ENCODE measurements at regions not wholly inside any gene's neighbourhood (a gene's known extent, or its start where the extent isn't known, plus 50 kb on each side); places are given as distances from the start of the nearest gene placed in this dataset.
A peak's percentile ranks its signal among the peaks of the same experiment; 100 is the strongest.

- H3K4me3 ChIP-seq (ENCODE audit: low read length in 3 of 3) = no peak overlapping the region
- intact Hi-C loops (cut with DNase I) = no loop called here
- H3K9ac ChIP-seq (ENCODE audit: low read length in 3 of 3) = no peak overlapping the region
- H3K9me3 ChIP-seq (ENCODE audit: control insufficient read depth in 2 of 3, insufficient read depth in 1 of 3, low read length in 3 of 3) = no peaks in the 10 kb centered on the region
- H3K27me3 ChIP-seq (ENCODE audit: control insufficient read depth, insufficient read depth, low read length) = no peaks in the 10 kb centered on the region
- H3K36me3 ChIP-seq (ENCODE audit: control insufficient read depth in 2 of 3, insufficient read depth in 3 of 3, low read length in 3 of 3) = no peaks in the 10 kb centered on the region
- FAIRE-seq = no peak
- DNase-seq = no peak
- no peaks in the 10 kb centered on the region for H3K4me1 ChIP-seq (ENCODE audit: control insufficient read depth in 2 of 3, insufficient read depth in 2 of 3, low read depth in 1 of 3, low read length in 3 of 3)
- no peak for TF ChIP-seq CTCF (IDR thresholded peaks at IDR 0.05; ENCODE audit: borderline replicate concordance, extremely low read depth, insufficient read depth)
- H3K27ac ChIP-seq (ENCODE audit: low read depth in 2 of 2, low read length in 2 of 2) = no peak overlapping the region
These were observed 254.5 kb upstream of the CAND1 start for GRCh38 chr12:67014642-67015041.

- H3K9ac ChIP-seq (ENCODE audit: low read length in 3 of 3) = no peak overlapping the region
- FAIRE-seq (no peak), DNase-seq (no peak)
- H3K36me3 ChIP-seq (ENCODE audit: control insufficient read depth in 2 of 3, insufficient read depth in 3 of 3, low read length in 3 of 3) = no peaks in the 10 kb centered on the region
- H3K27me3 ChIP-seq (ENCODE audit: control insufficient read depth, insufficient read depth, low read length) = no peaks in the 10 kb centered on the region
- intact Hi-C loops (cut with DNase I) = no loop called here
- no peaks in the 10 kb centered on the region for H3K4me1 ChIP-seq (ENCODE audit: control insufficient read depth in 2 of 3, insufficient read depth in 2 of 3, low read depth in 1 of 3, low read length in 3 of 3)
- no peak for TF ChIP-seq CTCF (IDR thresholded peaks at IDR 0.05; ENCODE audit: borderline replicate concordance, extremely low read depth, insufficient read depth)
- H3K27ac ChIP-seq (ENCODE audit: low read depth in 2 of 2, low read length in 2 of 2) = no peak overlapping the region
- H3K9me3 ChIP-seq (ENCODE audit: control insufficient read depth in 2 of 3, insufficient read depth in 1 of 3, low read length in 3 of 3) = no peaks in the 10 kb centered on the region
- no peak overlapping the region for H3K4me3 ChIP-seq (ENCODE audit: low read length in 3 of 3)
These were observed 251.1 kb upstream of the CAND1 start for GRCh38 chr12:67018105-67018504.

GRCh38 chr12:67019070-67019469 is 250.1 kb upstream of the CAND1 start:
- no peak overlapping the region for H3K27ac ChIP-seq (ENCODE audit: low read depth in 2 of 2, low read length in 2 of 2)
- no peak overlapping the region for H3K4me3 ChIP-seq (ENCODE audit: low read length in 3 of 3)
- FAIRE-seq (no peak), DNase-seq (no peak)
- TF ChIP-seq CTCF (IDR thresholded peaks at IDR 0.05; ENCODE audit: borderline replicate concordance, extremely low read depth, insufficient read depth) = no peak
- no peaks in the 10 kb centered on the region for H3K27me3 ChIP-seq (ENCODE audit: control insufficient read depth, insufficient read depth, low read length)
- no peaks in the 10 kb centered on the region for H3K36me3 ChIP-seq (ENCODE audit: control insufficient read depth in 2 of 3, insufficient read depth in 3 of 3, low read length in 3 of 3)
- intact Hi-C loops (cut with DNase I) = no loop called here
- H3K9ac ChIP-seq (ENCODE audit: low read length in 3 of 3) = no peak overlapping the region
- no peaks in the 10 kb centered on the region for H3K9me3 ChIP-seq (ENCODE audit: control insufficient read depth in 2 of 3, insufficient read depth in 1 of 3, low read length in 3 of 3)
- H3K4me1 ChIP-seq (ENCODE audit: control insufficient read depth in 2 of 3, insufficient read depth in 2 of 3, low read depth in 1 of 3, low read length in 3 of 3) = no peaks in the 10 kb centered on the region

GRCh38 chr12:67025543-67026114 is 243.5 kb upstream of the CAND1 start:
- Histone ChIP-seq H3K4me1 (ENCODE audit: control insufficient read depth in 2 of 3, insufficient read depth in 2 of 3, low read depth in 1 of 3, low read length in 3 of 3) (peaks cover 0 to 6% (median 0%) of the 10 kb centered on the region in 3 donors), H3K4me3 (ENCODE audit: low read length in 3 of 3) (no peak overlapping the region), H3K9ac (ENCODE audit: low read length in 3 of 3) (no peak overlapping the region), H3K27ac (ENCODE audit: low read depth in 2 of 2, low read length in 2 of 2) (no peak overlapping the region), H3K27me3 (ENCODE audit: control insufficient read depth, insufficient read depth, low read length) (no peaks in the 10 kb centered on the region), H3K9me3 (ENCODE audit: control insufficient read depth in 2 of 3, insufficient read depth in 1 of 3, low read length in 3 of 3) (no peaks in the 10 kb centered on the region), H3K36me3 (ENCODE audit: control insufficient read depth in 2 of 3, insufficient read depth in 3 of 3, low read length in 3 of 3) (no peaks in the 10 kb centered on the region)
- TF ChIP-seq CTCF (IDR thresholded peaks at IDR 0.05; ENCODE audit: borderline replicate concordance, extremely low read depth, insufficient read depth) = peak; percentile 59
- FAIRE-seq (no peak), DNase-seq (peak in 4 of 5 donors; percentile 37 to 63 (median 48))
- intact Hi-C loops (cut with DNase I) = no loop called here

All from kidney (tissue), 13 donors.